A673 (cell line): ENCODE measurements at regions not wholly inside any gene's neighbourhood (a gene's known extent, or its start where the extent isn't known, plus 50 kb on each side); places are given as distances from the start of the nearest gene placed in this dataset.

Experiments
- CTCF ChIP-seq: fragments of 300-800, 200-600 bp; sonication (generic); conservative IDR thresholded peaks from 2 replicates; pipeline ENCODE4 v1.5.1; 2017; ENCODE audit warnings: low read depth, mild to moderate bottlenecking, antibody characterized with exemption, low read length, moderate library complexity, mixed read lengths
- EZH2 ChIP-seq: fragments of 200-600 bp; sonication (generic); IDR thresholded peaks from 2 replicates; pipeline ENCODE4 v1.6.1; 2017; ENCODE audit warnings: borderline replicate concordance, low read depth, mild to moderate bottlenecking, mixed read lengths, antibody characterized with exemption, low read length; ENCODE audit not compliant: poor library complexity, severe bottlenecking

- TF ChIP-seq CTCF (no peak), EZH2 (no peak)
Measured at GRCh38 chr5:89595056-89595455, 712.1 kb upstream of the MEF2C start.
